Glutamatergic neuron (in vitro differentiated cells): ENCODE measurements at regions not wholly inside any gene's neighbourhood (a gene's known extent, or its start where the extent isn't known, plus 50 kb on each side); places are given as distances from the start of the nearest gene placed in this dataset.

ENCODE experiments used
- DNase-seq: peaks from one replicate; pipeline ENCODE4 v3.0.0; 2022
- H3K27ac Mint-ChIP-seq: one replicate; pipeline ENCODE4 v1.8.0; 2020; ENCODE audit warnings: mild to moderate bottlenecking, mixed read lengths, inconsistent platforms; ENCODE audit not compliant: unreplicated experiment
- H3K27me3 Mint-ChIP-seq: one replicate; pipeline ENCODE4 v1.8.0; 2020; ENCODE audit warnings: mild to moderate bottlenecking, moderate library complexity, mixed read lengths, inconsistent platforms; ENCODE audit not compliant: unreplicated experiment
- H3K36me3 Mint-ChIP-seq: one replicate; pipeline ENCODE4 v1.8.0; 2020; ENCODE audit warnings: mild to moderate bottlenecking, mixed read lengths, inconsistent platforms; ENCODE audit not compliant: unreplicated experiment
- H3K4me1 Mint-ChIP-seq: one replicate; pipeline ENCODE4 v1.8.0; 2020; ENCODE audit warnings: mild to moderate bottlenecking, low read depth, mixed read lengths, inconsistent platforms; ENCODE audit not compliant: unreplicated experiment
- H3K4me3 Mint-ChIP-seq: one replicate; pipeline ENCODE4 v1.8.0; 2020; ENCODE audit warnings: mild to moderate bottlenecking, mixed read lengths, inconsistent platforms; ENCODE audit not compliant: unreplicated experiment
- H3K9me3 Mint-ChIP-seq: one replicate; pipeline ENCODE4 v1.8.0; 2020; ENCODE audit warnings: mild to moderate bottlenecking, moderate library complexity, mixed read lengths, inconsistent platforms; ENCODE audit not compliant: unreplicated experiment
- TF ChIP-seq, protein P1 (sequence below): fragments of 200-600 bp; sonication (generic); IDR thresholded peaks from one replicate; pipeline ENCODE4 v1.5.0; 2021; ENCODE audit not compliant: partially characterized antibody, unreplicated experiment

DNA sequence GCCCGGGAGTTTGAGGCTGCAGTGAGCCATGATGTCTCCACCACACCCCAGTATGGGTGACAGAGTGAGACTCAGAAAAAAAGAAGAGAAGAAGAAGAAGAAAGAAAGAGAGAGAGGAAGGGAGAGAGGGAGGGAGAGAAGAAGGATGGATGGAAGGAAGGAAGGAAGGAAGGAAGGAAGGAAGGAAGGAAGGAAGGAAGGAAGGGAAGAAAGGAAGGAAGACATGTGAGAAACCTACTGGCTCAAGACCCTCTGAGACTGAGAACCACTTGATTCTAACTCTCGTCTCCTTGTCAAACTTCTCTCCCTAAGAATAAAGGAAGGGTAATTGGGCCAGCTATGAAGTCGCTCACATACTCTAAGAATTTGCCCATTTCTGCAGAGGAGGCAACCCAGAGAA lies 148.1 kb upstream of the UBE2E1 start:
- DNase-seq = no peak
- Mint-ChIP-seq H3K4me1 (no peaks in the 10 kb centered on the region), H3K27me3 (peaks cover 2% of the 10 kb centered on the region), H3K9me3 (no peaks in the 10 kb centered on the region), H3K36me3 (peaks cover 4% of the 10 kb centered on the region), H3K27ac (no peak overlapping the region), H3K4me3 (no peak overlapping the region)
- TF ChIP-seq, protein P1, sequence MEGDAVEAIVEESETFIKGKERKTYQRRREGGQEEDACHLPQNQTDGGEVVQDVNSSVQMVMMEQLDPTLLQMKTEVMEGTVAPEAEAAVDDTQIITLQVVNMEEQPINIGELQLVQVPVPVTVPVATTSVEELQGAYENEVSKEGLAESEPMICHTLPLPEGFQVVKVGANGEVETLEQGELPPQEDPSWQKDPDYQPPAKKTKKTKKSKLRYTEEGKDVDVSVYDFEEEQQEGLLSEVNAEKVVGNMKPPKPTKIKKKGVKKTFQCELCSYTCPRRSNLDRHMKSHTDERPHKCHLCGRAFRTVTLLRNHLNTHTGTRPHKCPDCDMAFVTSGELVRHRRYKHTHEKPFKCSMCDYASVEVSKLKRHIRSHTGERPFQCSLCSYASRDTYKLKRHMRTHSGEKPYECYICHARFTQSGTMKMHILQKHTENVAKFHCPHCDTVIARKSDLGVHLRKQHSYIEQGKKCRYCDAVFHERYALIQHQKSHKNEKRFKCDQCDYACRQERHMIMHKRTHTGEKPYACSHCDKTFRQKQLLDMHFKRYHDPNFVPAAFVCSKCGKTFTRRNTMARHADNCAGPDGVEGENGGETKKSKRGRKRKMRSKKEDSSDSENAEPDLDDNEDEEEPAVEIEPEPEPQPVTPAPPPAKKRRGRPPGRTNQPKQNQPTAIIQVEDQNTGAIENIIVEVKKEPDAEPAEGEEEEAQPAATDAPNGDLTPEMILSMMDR = no peak

DNA sequence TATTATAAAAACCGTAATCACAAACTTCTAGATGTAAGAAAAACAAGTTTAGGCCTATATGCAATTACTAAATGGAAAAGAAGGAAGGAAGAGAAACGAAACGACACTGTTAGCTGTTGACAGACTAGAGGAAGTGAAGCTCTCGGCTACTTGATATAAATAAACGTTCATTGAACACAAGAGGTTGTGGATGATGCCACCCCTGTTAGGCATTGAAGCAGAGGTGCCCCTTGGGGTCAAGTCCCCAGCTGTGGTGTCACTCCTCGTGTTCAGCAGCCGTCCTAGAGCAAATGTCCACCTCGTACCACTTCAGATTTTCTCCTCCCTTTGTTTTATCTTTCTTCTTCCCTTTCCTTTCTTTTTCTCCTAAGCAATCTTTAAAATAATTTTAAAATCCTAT lies 146.5 kb upstream of the UBE2E1 start:
- H3K27me3 Mint-ChIP-seq = peaks cover 3% of the 10 kb centered on the region
- DNase-seq = no peak
- no peak overlapping the region for H3K4me3 Mint-ChIP-seq
- no peaks in the 10 kb centered on the region for H3K9me3 Mint-ChIP-seq
- TF ChIP-seq, protein P1 = no peak
- H3K36me3 Mint-ChIP-seq = peaks cover 4% of the 10 kb centered on the region
- no peaks in the 10 kb centered on the region for H3K4me1 Mint-ChIP-seq
- H3K27ac Mint-ChIP-seq = no peak overlapping the region

DNA sequence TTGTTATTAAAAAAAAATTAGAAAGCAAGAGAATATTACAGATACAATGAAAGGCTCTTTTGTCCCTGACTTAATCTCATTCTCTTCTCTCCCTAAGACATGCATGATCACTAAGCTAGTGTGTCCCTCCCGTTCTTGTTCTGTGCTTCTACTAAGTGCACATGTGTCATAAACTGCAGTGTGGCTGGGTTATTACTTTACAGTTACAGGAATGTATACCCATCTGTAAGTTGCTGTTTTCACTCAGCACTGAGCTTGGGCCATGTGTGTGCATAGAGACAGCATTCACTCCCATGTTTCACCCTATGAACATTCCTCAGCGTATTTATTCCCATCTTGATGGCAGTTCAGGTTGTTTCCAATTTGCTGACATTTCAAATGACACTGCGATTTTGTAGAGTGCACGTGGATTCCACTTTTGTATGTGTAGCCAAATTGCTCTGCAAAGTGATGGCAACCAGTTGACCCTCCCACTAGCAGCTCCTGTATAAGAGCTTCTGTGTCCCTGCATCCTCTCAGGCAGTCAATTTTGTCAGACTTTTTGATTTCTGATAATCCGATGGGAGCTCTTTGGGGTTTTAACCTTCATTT lies 145.8 kb upstream of the UBE2E1 start:
- TF ChIP-seq, protein P1 = no peak
- DNase-seq = no peak
- peaks cover 4% of the 10 kb centered on the region for H3K36me3 Mint-ChIP-seq
- H3K27me3 Mint-ChIP-seq = peaks cover 3% of the 10 kb centered on the region
- no peak overlapping the region for H3K4me3 Mint-ChIP-seq
- H3K4me1 Mint-ChIP-seq = no peaks in the 10 kb centered on the region
- no peak overlapping the region for H3K27ac Mint-ChIP-seq
- no peaks in the 10 kb centered on the region for H3K9me3 Mint-ChIP-seq

DNA sequence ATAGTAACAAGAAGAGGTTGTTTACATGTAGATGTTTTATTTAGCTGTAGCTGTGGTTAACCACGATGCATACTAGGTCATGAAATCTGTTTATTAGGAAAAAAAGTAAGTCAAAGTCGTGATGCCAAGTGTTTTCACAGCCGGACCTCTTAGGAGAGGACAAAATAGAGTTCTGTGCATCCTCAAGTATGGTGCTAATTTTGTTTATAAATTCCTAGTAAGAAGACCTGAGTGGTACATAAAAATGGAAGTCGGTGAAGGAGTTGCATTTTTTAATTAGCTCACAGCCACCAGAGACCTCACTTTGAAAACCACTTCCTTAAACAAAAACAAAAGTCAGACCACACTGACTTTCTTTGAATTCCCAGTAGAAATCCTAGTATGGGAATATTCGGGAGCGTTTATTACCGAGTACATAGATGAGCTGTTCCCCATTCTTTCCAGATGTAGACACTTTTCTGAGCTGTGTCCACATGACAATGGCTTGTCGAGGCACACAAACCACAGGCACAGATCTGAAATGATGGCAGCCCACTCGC lies 143.6 kb upstream of the UBE2E1 start:
- Mint-ChIP-seq H3K9me3 (no peaks in the 10 kb centered on the region), H3K4me3 (no peak overlapping the region), H3K27ac (no peak overlapping the region), H3K36me3 (no peaks in the 10 kb centered on the region), H3K27me3 (peaks cover 3% of the 10 kb centered on the region), H3K4me1 (no peaks in the 10 kb centered on the region)
- TF ChIP-seq, protein P1 = no peak
- DNase-seq = no peak

DNA sequence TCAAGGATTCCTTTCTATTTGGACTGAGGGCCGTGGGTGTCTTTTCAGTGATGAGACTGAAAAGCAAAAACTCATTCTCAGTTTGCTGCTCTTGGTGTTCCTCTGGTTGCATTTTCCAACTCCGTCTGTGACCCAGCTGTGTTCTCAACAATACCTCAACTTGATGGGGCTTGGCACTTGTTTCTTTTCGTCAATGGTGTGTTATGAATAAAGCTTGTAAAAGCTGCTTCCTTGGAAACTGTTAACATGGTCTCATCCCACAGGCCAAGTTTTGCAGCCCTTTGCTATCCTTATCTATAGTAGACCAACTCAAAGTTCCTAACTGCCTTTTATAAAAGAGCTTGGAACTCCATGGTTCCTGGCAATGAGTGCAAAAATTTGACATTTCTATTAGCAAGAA lies 142.5 kb upstream of the UBE2E1 start:
- Mint-ChIP-seq H3K27ac (no peak overlapping the region), H3K27me3 (peaks cover 3% of the 10 kb centered on the region), H3K4me1 (no peaks in the 10 kb centered on the region), H3K9me3 (no peaks in the 10 kb centered on the region), H3K36me3 (no peaks in the 10 kb centered on the region), H3K4me3 (no peak overlapping the region)
- no peak for DNase-seq
- TF ChIP-seq, protein P1 = no peak
